Stromal cell of bone marrow (primary cell): ENCODE measurements at regions not wholly inside any gene's neighbourhood (a gene's known extent, or its start where the extent isn't known, plus 50 kb on each side); places are given as distances from the start of the nearest gene placed in this dataset.
"Not testable (repeated sequence)": the region's sequence is repeated elsewhere in the genome, so short reads cannot be mapped to it uniquely, and the experiment has no call there.

Experiments
- DNase-seq: peaks from one replicate; pipeline ENCODE4 v3.0.0-alpha.2; 2012; ENCODE audit warnings: low read depth

DNA sequence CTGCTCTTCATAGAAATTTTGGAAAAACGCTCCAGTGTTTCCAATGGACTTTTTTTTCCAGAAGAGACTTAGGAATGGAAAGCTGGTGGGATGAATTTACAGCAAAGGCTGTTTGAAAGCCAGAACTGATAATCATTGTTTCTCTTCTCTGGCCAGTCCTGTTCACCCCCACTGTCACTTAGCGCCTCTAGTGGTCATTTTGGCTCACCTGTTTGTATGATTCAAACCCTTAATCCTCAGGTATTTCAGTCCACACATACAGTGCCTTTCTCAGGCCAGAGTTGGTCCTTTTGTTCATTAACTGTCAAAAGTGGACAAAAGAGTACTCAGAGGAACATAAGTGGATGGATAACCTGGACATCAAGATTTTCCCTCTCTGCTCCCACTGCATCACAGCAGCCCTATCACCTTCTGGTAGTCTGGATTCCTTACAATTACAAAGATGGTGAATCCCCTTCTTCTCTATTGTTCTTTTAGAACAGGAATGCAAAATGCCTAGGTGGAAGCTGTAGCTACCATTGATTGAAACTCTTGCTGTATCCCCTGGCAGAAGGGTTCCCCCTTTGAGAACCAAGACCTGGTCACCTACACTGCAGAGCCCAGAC lies 177.6 kb upstream of the OLFM3 start:
- DNase-seq = no peak

DNA sequence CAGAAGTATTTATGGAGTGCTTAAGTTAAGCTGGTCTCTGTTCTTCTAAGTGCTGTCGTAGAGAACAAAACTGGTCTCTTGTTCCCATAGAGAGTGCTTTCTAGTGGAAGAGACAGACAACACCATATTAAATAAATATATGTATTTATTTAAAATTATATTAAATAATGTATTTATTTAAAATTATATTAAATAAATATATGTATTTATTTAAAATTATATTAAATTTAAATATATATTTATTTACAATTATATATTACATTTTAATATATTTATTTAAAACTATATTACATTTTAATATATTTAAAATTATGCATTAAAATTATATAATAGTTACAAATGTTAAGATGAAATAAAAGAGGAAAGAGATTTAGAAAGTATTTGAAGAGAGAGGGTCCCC lies 175.5 kb upstream of the OLFM3 start:
- no peak for DNase-seq

DNA sequence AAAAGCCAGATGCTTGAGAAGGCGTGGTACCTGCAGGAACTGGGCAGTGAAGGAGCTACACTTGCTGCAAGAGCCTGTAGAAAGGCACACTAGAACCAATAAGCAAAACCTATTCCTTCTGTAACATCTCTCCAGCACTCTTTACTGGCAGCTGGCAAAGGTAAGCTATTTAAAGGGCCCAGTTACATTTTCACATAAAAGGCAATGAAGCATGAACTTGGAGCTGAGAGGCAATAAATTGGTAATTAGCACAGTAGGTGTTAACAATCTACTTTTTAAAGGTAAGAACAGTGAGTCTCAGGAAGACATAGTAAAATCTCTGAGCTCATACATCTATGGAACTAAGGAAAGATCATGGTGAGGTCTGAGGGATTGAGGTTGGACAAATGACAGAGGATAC lies 167.1 kb upstream of the OLFM3 start:
- DNase-seq = no peak

DNA sequence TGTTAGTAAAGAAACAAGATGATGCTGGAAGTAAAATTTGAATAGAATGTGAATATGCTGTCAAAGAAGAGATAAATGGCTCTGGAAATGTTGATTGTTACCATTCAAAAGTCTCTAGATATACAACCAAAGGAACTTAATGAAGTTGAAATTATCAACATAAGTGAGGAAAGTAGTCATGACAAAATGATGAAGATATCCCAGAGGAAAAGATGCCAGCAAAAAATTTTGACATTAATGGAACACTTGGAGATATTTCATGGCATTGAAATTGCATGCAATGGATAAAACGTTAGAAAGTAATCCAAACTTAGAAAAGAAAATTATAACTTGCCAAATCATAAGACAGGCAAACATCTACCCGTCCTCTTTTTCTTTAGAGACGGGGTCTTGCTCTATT lies 154.5 kb upstream of the OLFM3 start:
- DNase-seq = no peak

DNA sequence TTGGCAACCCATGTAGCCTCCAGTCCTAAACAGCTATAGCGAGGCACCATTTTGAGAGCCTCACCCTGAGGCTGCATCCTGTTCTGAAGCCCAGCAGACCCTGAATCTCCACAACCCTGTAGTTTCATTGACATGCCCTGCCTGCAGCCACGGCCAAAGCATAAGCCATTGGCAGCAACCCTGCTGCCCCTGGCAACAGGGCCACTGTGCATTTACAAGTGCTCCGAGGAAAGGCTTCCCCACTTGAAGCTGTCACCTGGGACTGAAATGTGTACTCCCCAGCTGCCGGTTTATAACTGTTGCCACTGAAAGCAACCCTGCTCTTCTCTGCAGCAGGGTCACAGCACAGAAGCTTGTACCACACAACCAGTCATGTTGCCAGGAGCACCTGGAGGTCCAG lies 124.2 kb upstream of the OLFM3 start:
- no peak for DNase-seq

DNA sequence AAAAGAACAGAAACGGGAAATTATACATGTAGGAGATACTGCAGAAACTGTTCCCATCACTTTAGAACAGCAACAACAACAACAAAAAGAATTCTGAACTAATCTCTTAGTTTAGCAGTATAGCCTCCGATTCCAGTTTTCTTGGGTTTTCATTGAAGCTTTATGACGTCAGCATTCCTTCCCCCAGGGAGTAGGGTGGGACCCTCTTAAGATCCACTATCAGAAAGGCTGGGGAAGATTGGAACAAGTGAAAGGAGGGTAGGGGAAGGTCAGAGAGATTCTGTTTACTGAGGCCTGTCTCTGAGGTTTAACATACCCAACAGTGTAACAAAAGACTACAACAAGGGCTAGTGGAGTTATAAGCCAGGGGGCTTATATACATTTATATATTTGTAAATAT lies 121.4 kb upstream of the OLFM3 start:
- no peak for DNase-seq

DNA sequence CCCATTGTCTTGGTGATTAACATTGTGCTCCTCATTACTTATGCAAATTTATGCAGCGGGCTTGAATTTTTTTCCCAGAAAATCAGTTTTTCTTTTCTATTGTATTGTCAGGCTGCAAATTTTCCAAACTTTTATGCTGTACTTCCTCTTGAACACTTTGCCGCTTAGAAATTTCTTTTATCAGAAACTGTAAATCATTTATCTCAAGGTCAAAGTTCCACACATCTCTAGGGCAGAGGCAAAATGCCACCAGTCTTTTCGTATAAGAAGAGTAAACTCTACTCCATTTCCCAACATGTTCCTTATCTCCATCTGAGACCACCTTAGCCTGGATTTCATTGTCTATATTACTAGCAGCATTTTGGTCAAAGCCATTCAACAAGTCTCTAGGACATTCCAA lies 113.9 kb upstream of the OLFM3 start:
- no peak for DNase-seq

DNA sequence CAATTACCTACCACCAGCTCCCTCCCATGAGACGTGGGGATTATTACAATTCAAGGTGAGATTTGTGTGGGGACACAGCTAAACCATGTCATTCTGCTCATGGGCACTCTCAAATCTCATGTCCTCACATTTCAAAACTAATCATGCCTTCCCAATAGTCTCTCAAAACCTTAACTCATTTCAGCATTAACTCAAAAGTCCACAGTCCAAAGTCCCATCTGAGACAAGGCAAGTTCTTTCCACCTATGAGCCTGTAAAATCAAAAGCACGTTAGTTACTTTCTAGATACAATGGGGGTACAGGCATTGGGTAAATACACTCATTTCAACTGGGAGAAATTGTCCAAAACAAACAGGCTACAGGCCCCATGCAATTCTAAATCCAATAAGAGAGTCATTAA lies 112.8 kb upstream of the OLFM3 start:
- DNase-seq = not testable (repeated sequence)

DNA sequence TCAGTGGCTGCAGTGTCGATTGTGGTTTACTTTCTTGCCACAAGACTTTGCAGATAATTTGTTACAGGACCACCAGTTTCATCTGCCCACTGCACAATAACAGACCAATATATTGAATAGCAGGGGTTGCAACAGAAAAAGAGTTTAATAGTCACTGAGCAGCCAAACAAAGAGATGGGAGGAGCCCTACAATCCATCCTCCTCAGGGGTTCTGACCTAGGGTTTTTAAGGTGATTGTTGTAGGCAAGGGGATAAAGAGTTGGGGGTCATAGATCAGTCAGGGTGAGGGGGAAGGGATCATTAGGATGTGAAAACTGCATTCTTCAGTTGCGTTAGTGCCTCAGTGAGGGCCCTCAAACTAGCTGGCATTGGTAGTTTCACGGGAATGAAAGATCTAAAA lies 110.7 kb upstream of the OLFM3 start:
- no peak for DNase-seq

DNA sequence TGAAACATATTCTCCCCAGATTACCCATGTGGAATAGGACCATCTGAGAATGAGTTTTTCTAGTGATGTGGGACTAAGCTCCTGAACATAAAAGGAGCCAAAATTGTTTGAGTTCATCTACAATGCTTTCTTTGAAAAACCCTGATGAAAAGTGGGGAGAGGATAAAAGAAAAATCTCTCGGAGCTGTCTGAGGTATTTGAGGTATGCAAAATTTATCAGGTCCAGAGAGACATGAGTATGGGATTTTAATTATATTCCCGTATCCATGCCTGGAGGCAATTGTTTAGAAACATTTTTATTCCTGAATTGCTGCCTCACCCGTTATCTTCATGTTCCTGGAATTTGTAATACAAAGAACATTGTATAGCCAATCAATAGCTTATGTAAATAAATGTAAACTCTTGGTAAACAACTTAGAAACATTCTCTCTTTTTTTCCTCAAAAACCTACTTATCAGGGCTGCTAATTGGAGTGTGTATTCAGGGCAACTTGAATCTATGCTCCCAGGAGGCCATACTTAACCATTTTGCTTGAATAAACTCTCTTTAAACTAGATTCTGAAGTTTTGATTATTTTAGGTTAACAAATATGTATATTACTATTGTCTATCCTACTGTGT lies 109.3 kb upstream of the OLFM3 start:
- DNase-seq = no peak

DNA sequence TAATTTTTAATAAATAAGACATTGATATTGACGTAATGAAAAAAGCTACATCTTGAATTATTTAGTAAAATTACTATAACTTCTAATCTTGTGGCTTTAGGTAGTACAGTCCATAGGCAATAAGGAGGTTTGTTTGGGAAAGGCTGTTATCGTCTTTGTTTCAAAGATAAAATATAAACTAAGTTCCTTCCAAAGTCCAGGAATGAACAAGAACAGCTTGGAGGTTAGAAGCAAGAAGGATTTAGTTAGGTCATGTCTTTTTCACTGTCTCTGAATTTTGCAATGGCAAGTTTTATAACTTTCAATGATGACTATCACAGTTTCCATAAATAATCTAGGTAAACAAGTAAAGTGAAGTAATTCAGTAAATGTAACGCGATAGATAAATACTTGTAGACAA lies 106.9 kb upstream of the OLFM3 start:
- DNase-seq = no peak

DNA sequence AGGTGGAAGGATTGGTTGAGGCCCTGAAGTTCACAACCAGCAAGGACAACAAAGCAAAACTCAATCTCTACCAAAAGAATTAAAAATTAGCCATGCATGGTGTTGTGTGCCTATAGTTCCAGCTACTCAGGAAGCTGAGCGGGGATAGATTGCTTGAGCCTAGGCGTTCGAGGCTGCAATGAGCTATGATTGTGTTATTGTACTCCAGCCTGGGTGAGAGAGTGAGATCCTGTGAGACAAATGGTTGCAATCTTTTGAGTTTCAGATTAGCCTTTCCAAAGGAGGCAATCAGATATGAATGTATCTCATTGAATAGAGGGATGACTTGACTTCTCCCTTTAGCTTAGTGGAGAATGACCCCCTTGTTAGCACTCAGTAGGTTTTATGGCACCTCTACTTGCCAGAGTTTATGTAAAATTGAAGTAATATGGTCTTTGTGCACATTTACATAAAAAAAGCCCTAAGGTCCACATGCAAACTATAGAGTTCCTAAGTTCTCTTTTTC lies 105.6 kb upstream of the OLFM3 start:
- DNase-seq = no peak

DNA sequence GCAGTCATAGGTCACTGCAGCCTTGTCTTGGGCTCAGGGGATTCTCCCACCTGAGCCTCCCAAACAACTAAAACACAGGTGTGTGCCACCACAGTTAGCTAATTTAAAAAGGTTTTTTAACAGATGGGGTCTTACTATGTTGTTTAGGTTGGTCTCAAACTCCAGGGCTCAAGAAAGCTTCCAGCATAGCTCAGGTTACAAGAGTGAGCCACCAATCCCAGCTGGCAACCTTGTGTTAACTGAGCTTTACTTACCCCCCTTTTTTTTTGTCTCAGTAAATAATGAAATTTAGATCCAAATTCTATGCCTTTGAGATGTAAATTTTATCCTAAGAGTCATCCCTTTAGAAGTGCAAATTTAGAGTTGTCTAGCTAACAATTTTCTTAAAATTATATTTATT lies 103.9 kb upstream of the OLFM3 start:
- DNase-seq = no peak

DNA sequence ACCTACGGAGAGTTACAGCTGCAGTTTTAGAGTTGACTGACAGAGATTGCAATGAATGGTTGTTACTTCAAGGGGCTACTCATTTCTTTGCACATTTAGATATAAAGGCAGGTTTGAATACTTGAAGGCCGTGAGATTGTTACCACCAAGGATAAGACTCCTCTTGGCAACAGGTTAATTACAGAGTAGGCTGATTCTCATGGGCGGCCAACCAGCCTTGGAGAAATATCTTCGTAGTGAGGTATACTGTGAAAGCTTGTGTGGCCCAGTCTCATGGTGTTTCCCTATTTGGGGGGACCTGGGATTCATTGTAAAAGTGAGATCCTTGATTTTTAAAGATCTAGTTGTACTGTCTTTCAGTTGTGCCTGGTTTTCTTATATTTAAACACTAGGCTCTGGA lies 103.2 kb upstream of the OLFM3 start:
- DNase-seq = no peak

DNA sequence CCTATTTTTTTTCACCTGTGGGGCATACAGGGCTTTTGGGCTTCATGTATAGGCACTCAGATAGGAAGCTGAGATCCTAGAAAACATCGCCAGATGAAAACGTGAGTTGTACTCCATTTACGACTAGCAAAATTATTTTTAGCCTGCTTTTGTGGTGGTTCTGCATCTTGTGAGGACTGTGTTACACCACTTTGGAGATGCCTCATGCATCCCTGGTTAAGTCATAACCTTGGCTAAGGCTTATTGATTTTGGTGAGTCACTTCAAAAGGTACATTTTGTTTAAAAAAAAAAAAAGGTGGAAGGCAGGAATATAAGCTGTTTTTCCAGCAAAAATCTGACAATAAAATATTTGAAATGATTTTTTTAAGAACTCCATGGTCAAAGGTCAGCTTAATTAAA lies 101.8 kb upstream of the OLFM3 start:
- no peak for DNase-seq

DNA sequence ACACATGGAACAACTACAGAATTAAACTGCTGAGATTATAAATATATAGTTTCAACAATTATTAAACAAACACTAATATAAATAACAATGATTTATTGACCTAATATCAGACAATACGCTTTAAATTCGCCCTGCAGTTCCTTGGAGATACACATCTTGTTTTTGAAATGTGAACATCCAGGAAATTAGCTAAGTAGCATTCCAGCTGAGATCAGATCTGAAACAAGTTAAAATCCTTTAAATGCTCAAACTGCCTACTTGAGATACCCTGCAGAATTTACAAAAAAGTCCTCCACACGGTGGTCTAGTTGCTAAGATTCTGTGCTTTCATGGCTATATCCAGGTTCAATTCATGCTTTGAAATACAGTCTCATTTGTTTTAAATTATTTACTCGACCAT lies 101.4 kb upstream of the OLFM3 start:
- DNase-seq = no peak

DNA sequence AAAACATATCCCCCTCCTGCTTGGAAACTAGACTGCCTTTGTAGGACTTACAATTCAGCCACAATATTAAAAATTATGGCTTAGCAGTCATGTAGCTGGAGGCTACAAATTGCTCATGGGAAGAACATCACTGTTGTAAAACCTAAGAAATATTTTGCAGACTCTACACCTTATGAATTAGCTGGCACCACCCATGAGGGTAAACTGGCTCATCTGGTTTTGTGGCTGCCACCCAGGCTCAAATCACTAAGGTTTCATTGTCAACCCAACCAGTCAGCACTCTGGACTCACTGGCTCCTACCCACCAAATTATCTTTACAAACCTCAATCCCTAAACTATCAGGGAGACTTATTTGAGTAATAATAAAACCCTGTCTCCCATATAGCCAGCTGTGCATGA lies 100.7 kb upstream of the OLFM3 start:
- no peak for DNase-seq

DNA sequence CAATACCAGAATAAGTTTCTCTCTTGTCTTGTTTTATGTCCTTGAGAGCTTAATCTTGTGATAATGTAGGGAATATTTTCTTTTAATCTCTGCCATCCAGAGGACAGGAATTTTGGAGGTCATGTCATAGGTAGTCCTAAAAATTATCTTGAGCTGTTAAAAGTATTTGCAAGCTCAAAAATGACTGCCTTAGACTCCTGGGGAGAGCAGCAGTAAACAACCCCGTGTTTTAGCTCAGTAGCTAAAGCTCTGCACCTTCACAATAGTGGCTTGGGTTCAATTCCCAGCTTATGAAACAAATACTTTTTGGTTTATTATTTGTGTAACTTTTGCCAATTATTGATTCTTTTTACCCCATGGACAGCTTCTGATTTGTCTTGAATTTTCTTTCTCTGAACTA lies 99.4 kb upstream of the OLFM3 start:
- no peak for DNase-seq

DNA sequence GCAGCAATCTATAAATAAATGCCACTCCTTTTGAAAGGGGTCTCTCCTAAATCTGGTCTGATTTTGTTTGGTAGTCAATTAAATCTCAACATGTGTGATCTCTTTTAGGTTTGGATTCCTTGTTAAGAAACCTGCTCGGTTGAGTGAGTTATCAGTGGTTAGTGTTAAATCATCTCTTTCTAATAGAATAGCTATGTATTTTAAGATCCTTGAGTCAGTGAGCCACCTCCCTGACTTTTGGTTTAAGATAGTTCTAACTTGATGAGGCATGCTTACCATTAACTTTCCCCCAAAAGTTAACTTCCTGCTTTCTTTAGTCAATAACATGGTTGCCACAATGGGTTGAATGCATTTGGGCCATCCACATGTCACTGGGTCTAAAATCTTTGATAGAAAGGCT lies 93.1 kb upstream of the OLFM3 start:
- no peak for DNase-seq

DNA sequence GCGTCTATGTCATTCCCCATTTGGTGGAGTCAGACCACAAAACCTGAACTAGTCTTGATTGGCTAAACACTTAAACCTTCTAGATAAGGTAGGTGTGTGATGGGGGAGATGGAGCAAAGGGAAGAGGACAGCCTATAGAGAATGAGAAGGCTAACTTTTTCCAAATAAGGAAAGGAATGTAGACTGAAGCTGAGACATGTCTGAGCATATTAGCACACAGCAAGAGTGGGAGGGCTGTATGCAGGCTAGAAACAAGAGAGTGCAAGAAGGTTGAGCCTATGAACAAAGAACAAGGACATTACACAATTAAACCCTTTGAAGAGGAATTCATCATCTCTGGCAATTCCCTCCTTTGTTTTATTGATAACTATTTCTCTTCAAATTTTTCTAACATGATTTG lies 89.2 kb upstream of the OLFM3 start:
- DNase-seq = no peak

DNA sequence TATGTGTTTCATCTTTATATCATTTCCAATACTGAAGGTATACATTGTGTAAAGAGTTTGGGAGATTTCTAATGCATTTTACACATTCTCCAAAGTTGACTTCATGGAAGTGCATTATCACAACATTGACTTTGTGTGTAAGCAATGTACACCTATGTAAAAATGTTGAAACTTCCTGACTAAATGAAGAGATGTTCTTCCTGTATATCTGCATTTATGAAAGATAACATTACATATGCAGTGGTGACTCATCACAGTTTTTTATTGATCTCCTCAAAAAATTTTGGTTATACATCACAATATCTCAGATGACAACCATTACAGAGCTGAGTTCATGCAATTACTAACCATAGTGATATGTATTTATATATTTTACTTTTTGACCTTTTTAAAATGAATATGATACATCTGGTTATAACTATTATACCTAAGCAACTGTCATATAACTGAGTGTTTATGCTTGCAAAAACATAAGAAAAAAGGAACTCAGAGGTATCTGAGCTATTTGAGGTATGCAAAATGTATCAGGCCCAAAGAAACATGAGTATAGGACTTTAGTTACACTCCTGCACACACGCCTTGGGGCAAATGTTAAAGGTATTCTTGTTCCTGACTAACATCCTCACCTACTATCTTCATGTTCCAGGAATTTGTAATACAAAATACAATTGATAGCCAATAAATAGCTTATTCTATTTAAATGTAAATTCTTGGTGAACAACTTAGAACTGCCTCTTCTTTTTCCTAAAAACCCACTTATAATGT lies 88.2 kb upstream of the OLFM3 start:
- DNase-seq = no peak

DNA sequence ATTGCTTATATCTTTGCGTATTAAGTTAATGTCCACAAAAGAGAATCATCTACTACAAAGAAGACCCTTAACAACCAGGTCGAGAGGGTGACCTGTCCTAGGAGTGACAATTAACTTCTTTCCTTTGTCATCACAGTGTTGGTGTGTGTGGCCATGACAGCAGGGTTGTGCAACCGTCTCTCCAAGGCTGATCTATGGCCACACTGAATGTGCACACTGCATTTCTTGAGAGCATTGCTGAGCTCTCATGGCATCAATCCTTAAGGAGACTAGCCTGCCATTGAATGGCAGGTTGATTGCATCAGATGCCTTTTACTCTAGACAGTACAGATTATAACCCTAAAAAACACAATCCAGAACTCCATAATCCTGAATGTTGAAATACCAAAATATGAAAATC lies 86.5 kb upstream of the OLFM3 start:
- no peak for DNase-seq

DNA sequence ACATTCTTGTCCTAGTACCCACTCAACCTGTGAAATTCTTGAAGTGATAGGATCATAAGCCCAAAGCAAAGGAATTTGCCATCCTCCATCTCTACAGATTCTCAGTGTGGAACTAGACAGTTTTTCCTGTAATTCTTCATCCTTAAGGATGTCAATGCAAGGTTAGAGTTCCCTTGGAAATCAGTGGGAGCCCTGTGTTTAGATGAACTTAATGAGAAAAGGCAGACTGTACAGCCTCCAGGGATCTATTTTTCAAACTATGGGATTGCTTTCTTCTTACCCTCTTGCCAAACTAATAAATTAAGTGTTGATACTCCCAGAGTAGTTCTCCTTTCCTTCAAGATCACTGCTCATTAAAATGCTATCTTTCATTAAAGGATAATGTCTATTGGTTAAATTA lies 78.1 kb upstream of the OLFM3 start:
- DNase-seq = no peak

DNA sequence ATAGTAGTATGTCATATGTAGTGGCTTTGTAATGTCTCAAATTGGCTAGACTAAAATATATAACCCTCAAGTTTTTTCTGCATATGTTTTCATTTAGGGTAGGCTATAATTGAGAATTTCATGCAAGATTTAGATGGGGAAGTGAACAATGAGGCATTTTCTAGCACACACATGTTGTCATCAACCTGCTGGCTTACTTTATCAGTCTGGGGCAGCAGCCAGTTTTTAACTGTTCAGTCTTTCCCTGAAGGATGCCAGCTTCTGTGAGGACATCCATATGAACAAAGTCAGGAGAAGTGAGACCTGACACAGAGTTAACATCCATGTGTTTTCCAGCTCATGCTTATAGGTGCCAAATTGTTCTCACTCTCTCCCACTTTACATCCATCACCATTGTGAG lies 74.7 kb upstream of the OLFM3 start:
- DNase-seq = no peak
